Activated CD4-positive, alpha-beta T cell treated with anti-CD3 and anti-CD28 coated beads, Interleukin-2, amount 10 ng/mL, durations not matched to agents 24 days and 14 days (primary cell): ENCODE measurements at regions not wholly inside any gene's neighbourhood (a gene's known extent, or its start where the extent isn't known, plus 50 kb on each side); places are given as distances from the start of the nearest gene placed in this dataset.

Source experiments
- DNase-seq: peaks from one replicate; pipeline ENCODE4 v3.0.0; 2022
- H3K27ac Mint-ChIP-seq: one replicate; pipeline ENCODE4 v1.8.0; 2022; ENCODE audit warnings: mild to moderate bottlenecking, mixed read lengths
- H3K27me3 Mint-ChIP-seq: one replicate; pipeline ENCODE4 v1.8.0; 2022; ENCODE audit warnings: mixed read lengths
- H3K36me3 Mint-ChIP-seq: one replicate; pipeline ENCODE4 v1.8.0; 2022; ENCODE audit warnings: low read depth, mild to moderate bottlenecking, mixed read lengths
- H3K4me1 Mint-ChIP-seq: one replicate; pipeline ENCODE4 v1.8.0; 2021; ENCODE audit warnings: mixed read lengths
- H3K4me3 Mint-ChIP-seq: one replicate; pipeline ENCODE4 v1.8.0; 2022; ENCODE audit warnings: mild to moderate bottlenecking, moderate library complexity, mixed read lengths
- H3K9me3 Mint-ChIP-seq: one replicate; pipeline ENCODE4 v1.8.0; 2021; ENCODE audit warnings: mixed read lengths
- intact Hi-C: fragments of 100-400 bp; cut with micrococcal nuclease; formaldehyde crosslinking; loops from one replicate; pipeline ENCODE4 v1.15.1; 2023

- Mint-ChIP-seq H3K36me3 (no peaks in the 10 kb centered on the region), H3K27me3 (peaks cover 2% of the 10 kb centered on the region), H3K4me1 (peaks cover 41% of the 10 kb centered on the region), H3K9me3 (peaks cover 4% of the 10 kb centered on the region), H3K4me3 (peak overlapping the region; percentile 91), H3K27ac (peak overlapping the region; percentile 81)
- intact Hi-C loops: loop anchor here (1.0 to 5.0 kb wide), 7 partner anchors 10 to 1166 kb away; no protein-coding TSS in a partner anchor
- DNase-seq: peak; percentile 94
Measured at GRCh38 chr6:26312501-26313397, 52.2 kb upstream of the BTN3A2 start.
